MM.1S (cell line): ENCODE measurements at regions not wholly inside any gene's neighbourhood (a gene's known extent, or its start where the extent isn't known, plus 50 kb on each side); places are given as distances from the start of the nearest gene placed in this dataset.

Source experiments
- EZH2 ChIP-seq: fragments of 300-600 bp; sonication (generic); optimal IDR thresholded peaks from 2 replicates; pipeline ENCODE3; 2017; ENCODE audit warnings: low read depth, mild to moderate bottlenecking, antibody characterized with exemption, low read length, mixed read lengths
- EZH2phosphoT487 ChIP-seq: fragments of 300-600 bp; sonication (generic); IDR thresholded peaks from 2 replicates; pipeline ENCODE4 v1.6.1; 2018; ENCODE audit warnings: antibody characterized with exemption, low read length
- TF ChIP-seq, protein P1 (sequence below): fragments of 300-600 bp; sonication (generic); IDR thresholded peaks from 2 replicates; pipeline ENCODE4 v1.5.1; 2016; ENCODE audit warnings: antibody characterized with exemption, low read length, mixed read lengths

DNA sequence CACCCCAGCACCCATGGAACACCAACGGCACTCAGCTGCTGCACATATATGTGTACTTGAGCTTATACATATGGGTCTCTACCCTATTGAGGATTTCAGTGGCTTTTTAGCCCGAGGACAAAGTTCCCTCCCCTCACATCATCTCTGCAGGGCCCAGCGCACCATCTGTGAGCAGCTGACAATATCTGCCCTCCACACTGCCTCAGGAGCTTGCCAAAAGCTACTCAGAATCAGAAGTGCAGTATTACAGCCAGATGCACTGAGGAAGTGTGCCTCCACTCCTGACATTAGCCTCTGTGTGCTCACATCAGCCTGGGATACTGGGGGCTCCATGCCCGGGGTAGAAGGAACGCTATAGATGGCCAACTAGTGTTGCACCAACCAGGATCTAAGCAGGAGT is 903.9 kb downstream of the UQCRFS1 start:
- TF ChIP-seq, protein P1, sequence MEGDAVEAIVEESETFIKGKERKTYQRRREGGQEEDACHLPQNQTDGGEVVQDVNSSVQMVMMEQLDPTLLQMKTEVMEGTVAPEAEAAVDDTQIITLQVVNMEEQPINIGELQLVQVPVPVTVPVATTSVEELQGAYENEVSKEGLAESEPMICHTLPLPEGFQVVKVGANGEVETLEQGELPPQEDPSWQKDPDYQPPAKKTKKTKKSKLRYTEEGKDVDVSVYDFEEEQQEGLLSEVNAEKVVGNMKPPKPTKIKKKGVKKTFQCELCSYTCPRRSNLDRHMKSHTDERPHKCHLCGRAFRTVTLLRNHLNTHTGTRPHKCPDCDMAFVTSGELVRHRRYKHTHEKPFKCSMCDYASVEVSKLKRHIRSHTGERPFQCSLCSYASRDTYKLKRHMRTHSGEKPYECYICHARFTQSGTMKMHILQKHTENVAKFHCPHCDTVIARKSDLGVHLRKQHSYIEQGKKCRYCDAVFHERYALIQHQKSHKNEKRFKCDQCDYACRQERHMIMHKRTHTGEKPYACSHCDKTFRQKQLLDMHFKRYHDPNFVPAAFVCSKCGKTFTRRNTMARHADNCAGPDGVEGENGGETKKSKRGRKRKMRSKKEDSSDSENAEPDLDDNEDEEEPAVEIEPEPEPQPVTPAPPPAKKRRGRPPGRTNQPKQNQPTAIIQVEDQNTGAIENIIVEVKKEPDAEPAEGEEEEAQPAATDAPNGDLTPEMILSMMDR, result no peak
- TF ChIP-seq EZH2, result no peak
- TF ChIP-seq EZH2phosphoT487, result no peak
